ENCODE measurements at regions not wholly inside any gene's neighbourhood (a gene's known extent, or its start where the extent isn't known, plus 50 kb on each side); places are given as distances from the start of the nearest gene placed in this dataset.
A peak's percentile ranks its signal among the peaks of the same experiment; 100 is the strongest.

DNA sequence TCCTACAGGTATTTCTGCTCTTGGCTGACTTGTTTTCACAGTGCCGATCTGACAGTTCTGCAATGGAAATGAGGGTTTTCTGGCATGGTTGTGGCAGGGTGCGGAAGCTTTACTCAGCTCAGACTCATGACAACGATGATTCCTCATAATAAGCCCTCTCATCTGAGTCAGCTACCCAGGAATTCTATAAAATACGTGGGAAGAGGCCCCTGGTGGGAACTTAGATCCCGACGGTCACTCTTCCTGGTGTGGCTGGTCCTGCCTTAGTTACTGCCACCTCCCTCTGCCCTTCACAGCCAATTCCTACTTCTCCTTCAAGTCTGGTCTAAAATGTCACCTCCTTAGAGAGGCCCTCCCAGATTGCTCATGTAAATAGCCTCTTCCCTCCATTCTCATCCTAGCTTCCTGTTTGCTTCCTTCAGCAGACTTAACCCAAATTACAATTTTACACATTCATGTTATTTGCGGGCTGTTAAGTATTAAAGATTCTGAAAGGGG lies 104.2 kb upstream of the MAP1LC3B2 start:
- DNase-seq: no peak

GRCh38 chr12:116455540-116456329 lies 103.4 kb upstream of the MAP1LC3B2 start:
- DNase-seq: peak in 6 of 58 donors; percentile 6 to 74 (median 22)

GRCh38 chr12:116456330-116457082 lies 102.7 kb upstream of the MAP1LC3B2 start:
- no peak for DNase-seq

GRCh38 chr12:116458492-116458891 lies 100.7 kb upstream of the MAP1LC3B2 start:
- peak in 1 of 58 donors; percentile 6 for DNase-seq

GRCh38 chr12:116459011-116459875 lies 99.9 kb upstream of the MAP1LC3B2 start:
- DNase-seq: peak in 4 of 58 donors; percentile 5 to 48 (median 12)

- DNase-seq: peak in 12 of 58 donors; percentile 4 to 48 (median 16)
Observed at GRCh38 chr12:116459916-116460663, 99.1 kb upstream of the MAP1LC3B2 start.

- no peak for DNase-seq
Observed at GRCh38 chr12:116461060-116461459, 98.1 kb upstream of the MAP1LC3B2 start.

- no peak for DNase-seq
Observed at GRCh38 chr12:116463366-116463765, 95.8 kb upstream of the MAP1LC3B2 start.

GRCh38 chr12:116465407-116465806 lies 93.8 kb upstream of the MAP1LC3B2 start:
- DNase-seq: no peak

- no peak for DNase-seq
Observed at GRCh38 chr12:116465856-116466255, 93.3 kb upstream of the MAP1LC3B2 start.

DNA sequence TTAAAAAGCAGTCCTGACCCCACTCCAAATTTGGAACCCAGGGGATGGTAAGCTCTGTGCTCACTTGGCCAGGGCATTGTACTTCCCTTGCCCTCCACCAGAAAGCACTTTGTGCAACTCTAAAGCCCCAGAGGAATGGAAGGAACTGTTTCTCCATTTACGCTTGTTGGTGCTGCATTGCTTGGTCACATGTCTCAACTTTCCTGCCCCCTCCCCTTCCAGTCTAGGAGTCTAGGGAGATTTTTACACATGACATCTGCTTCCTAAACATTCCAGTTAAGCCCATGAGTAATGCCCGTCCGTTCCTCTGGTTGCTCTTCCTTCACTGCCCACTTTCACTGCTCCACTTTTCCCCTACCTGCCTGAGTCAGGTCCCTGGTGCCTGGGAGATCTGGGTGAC lies 92.6 kb upstream of the MAP1LC3B2 start:
- no peak for DNase-seq

- DNase-seq: no peak
Observed at GRCh38 chr12:116469344-116469743, 89.8 kb upstream of the MAP1LC3B2 start.

DNA sequence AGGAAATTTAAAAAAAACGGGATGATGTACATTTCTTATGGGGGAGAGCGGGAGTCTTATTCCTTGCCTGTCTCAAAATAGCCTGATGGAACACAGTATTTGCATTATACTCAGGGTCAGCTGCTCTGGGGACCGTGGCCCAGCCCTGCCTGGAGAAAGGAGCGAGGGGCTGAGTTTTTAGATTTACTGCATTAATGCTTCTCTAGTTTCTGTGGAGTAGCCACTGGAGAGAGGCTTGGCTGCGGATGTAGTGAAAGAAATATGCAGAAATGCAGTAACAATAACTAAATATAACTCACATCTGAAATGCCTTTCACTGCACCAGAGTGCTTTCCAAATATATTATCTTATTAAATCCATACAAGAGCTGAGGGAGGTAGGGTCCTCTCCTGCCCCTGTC lies 87.6 kb upstream of the MAP1LC3B2 start:
- no peak for DNase-seq

DNA sequence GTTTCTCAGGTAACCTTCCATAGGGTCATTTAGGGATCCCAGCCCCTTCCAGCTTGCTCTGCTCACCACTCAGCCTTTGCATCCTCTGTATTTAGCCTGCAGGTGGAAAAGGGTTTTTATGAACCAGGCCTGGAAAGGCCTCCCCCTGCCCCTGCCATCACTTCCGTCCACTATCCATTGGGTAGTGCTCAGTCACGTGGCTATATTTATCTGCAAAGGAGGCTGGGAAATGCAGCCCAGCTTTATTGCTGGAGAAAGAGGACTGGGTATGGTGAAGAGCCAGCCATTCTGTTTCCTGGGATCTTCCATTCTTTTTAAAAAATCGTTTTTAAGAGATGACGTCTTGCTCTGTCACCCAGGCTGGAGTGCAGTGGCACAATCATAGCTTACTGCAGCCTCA lies 87.0 kb upstream of the MAP1LC3B2 start:
- DNase-seq: no peak

DNA sequence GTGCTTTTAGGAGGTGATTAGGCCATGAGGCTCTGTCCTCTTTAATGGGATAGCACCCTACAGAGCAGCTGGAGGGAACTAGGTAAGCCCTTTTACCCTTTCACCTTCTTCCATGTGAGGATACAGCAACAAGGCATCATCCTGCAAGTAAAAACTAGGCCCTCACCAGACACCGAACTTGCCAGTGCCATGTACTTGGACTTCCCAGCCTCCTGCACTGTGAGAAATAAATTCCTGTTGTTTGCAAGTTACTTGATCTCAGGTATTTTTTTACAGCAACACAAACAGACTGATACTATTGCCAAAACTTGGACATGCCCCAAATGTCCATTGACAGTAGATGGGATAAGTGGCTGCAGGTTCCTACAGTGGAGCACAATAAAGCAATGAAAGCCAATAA lies 85.8 kb upstream of the MAP1LC3B2 start:
- DNase-seq: no peak

DNA sequence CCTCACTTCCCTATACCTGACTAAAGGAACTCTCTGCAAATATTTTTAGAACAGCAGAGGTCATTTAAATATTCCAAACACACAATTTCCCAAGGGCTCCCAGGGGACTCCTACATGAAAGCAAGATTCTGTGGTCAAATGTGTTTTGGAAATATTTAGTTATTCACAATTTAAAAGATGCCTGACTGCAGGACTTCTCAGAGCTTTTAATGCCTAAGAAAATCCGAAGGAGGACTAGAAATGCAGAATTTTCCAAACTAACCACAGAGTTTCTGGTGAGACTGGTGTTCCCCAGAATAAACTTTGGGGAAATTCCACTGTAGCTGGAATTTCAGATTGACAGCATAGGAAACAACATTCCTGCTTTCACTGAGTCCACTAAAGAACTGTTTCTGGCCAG lies 84.8 kb upstream of the MAP1LC3B2 start:
- DNase-seq: no peak

GRCh38 chr12:116474899-116475298 lies 84.3 kb upstream of the MAP1LC3B2 start:
- no peak for DNase-seq

DNA sequence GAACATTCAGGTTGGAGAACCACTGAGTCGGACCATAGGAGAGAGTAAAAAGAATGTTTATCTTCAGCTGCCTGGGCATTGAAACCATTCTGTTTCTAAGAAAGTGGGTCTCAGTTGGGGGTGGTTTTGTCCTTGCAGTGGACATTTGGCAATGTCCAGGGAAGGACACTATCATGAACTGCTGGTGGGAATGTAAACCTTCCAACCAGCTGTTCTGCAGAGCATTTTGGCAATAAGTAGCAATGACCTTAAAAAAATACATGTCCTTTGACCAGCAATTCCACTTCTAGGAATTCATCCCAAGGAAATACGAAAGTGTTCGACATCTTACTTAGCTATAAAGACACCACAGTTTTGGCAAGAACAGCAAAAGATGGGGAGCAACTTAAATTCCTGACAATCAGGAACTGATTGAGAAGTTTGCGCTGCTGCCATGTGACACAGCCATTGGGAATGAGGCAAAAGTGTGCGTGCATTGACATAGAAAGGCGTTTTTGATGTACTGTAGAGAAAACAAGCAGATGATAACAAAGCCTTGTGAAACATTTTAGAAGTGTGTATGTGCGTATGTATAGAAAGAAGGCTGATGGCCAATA lies 82.9 kb upstream of the MAP1LC3B2 start:
- no peak for DNase-seq

DNA sequence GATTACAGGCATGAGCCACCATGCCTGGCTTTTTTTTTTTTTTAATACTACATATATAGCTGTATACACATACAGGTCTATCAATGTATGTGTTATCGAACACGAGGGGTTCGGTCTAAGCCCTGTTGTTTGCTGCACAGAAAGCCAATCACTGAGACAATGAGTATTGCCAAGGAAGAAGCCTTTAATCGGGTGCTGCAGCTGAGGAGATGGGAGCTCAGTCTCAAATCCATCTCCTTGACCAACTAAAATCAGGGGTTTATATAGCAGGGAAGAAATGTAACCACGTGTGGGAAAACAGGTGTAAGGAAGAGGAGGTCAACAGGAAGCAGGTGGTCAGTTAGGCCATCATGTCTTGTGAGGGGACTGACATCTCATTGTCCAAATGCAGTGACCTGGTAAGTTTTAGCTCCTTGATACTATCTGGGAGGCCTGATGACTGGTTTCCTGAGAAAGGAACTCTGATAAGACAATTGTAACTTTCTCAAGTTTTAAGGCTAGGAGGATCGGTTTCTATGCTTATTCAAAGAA lies 80.9 kb upstream of the MAP1LC3B2 start:
- no peak for DNase-seq

GRCh38 chr12:116480210-116480810 lies 78.9 kb upstream of the MAP1LC3B2 start:
- no peak for DNase-seq
